A673 (cell line): ENCODE measurements at regions not wholly inside any gene's neighbourhood (a gene's known extent, or its start where the extent isn't known, plus 50 kb on each side); places are given as distances from the start of the nearest gene placed in this dataset.

Experiments used
- BruUV-seq: library from RNA; stranded (reverse); fragments of 400-500 nt; replicated peaks from 2 replicates; lab custom pipeline; 2021; lab: Mats Ljungman, UMichigan
- CTCF ChIA-PET: fragments of 300-600 bp; sonication (Branson Sonifier 250); formaldehyde crosslinking; loops from one replicate; lab custom pipeline; 2022; ENCODE audit warnings: antibody characterized with exemption; lab: Charles Lee
- POLR2A ChIA-PET: fragments of 300-600 bp; sonication (Branson Sonifier 250); formaldehyde crosslinking; loops from one replicate; lab custom pipeline; 2022; ENCODE audit warnings: antibody characterized with exemption; ENCODE audit not compliant: low non-redundant PET; lab: Charles Lee
- DNase-seq: peaks from one replicate; pipeline ENCODE4 v3.0.0-alpha.2; 2015; ENCODE audit warnings: low spot score
- H3K27ac ChIP-seq: fragments of 200-600 bp; sonication (generic); 2 replicates; pipeline ENCODE4 v1.5.1; 2016; ENCODE audit warnings: mixed run types, low read depth, mild to moderate bottlenecking, mixed read lengths, antibody characterized with exemption, low read length; ENCODE audit not compliant: poor library complexity, severe bottlenecking
- H3K27me3 ChIP-seq: fragments of 200-600 bp; sonication (generic); replicated peaks from 2 replicates; pipeline ENCODE4 v1.6.1; 2017; ENCODE audit warnings: mixed run types, low read depth, mild to moderate bottlenecking, mixed read lengths, antibody characterized with exemption, low read length; ENCODE audit not compliant: insufficient read depth, poor library complexity
- H3K36me3 ChIP-seq: fragments of 200-600 bp; sonication (generic); 2 replicates; pipeline ENCODE4 v1.6.1; 2016; ENCODE audit warnings: mixed run types, mild to moderate bottlenecking, mixed read lengths, antibody characterized with exemption, low read length; ENCODE audit not compliant: insufficient read depth, poor library complexity, severe bottlenecking
- H3K4me1 ChIP-seq: fragments of 200-600 bp; sonication (generic); 2 replicates; pipeline ENCODE4 v1.6.1; 2017; ENCODE audit warnings: mixed run types, mild to moderate bottlenecking, mixed read lengths, antibody characterized with exemption, low read length; ENCODE audit not compliant: insufficient read depth, poor library complexity, severe bottlenecking
- H3K4me3 ChIP-seq: fragments of 200-600 bp; sonication (generic); 2 replicates; pipeline ENCODE4 v1.5.1; 2016; ENCODE audit warnings: low read depth, mixed run types, mild to moderate bottlenecking, mixed read lengths, low read length; ENCODE audit not compliant: poor library complexity, severe bottlenecking
- H3K9me3 ChIP-seq: fragments of 200-600 bp; sonication (generic); 2 replicates; pipeline ENCODE4 v1.6.1; 2016; ENCODE audit warnings: mixed run types, low read depth, mild to moderate bottlenecking, mixed read lengths, antibody characterized with exemption, low read length; ENCODE audit not compliant: poor library complexity, severe bottlenecking
- EZH2 ChIP-seq: fragments of 200-600 bp; sonication (generic); IDR thresholded peaks from 2 replicates; pipeline ENCODE4 v1.6.1; 2017; ENCODE audit warnings: borderline replicate concordance, low read depth, mild to moderate bottlenecking, mixed read lengths, antibody characterized with exemption, low read length; ENCODE audit not compliant: poor library complexity, severe bottlenecking
- intact Hi-C: fragments of 100-400 bp; cut with micrococcal nuclease; formaldehyde crosslinking; loops from one replicate; pipeline ENCODE4 v1.10.0; 2022; ENCODE audit not compliant: unreplicated experiment
- TF ChIP-seq, protein P1 (sequence below): fragments of 300-800, 200-600 bp; sonication (generic); conservative IDR thresholded peaks from 2 replicates; pipeline ENCODE4 v1.5.1; 2017; ENCODE audit warnings: low read depth, mild to moderate bottlenecking, antibody characterized with exemption, low read length, moderate library complexity, mixed read lengths

GRCh38 chr10:128557149-128557710, 431.0 kb upstream of the MKI67 start:
- H3K36me3 ChIP-seq = no peaks in the 10 kb centered on the region
- CTCF ChIA-PET = no interaction called here
- no peak overlapping the region for H3K27ac ChIP-seq
- TF ChIP-seq EZH2 = no peak
- TF ChIP-seq, protein P1, sequence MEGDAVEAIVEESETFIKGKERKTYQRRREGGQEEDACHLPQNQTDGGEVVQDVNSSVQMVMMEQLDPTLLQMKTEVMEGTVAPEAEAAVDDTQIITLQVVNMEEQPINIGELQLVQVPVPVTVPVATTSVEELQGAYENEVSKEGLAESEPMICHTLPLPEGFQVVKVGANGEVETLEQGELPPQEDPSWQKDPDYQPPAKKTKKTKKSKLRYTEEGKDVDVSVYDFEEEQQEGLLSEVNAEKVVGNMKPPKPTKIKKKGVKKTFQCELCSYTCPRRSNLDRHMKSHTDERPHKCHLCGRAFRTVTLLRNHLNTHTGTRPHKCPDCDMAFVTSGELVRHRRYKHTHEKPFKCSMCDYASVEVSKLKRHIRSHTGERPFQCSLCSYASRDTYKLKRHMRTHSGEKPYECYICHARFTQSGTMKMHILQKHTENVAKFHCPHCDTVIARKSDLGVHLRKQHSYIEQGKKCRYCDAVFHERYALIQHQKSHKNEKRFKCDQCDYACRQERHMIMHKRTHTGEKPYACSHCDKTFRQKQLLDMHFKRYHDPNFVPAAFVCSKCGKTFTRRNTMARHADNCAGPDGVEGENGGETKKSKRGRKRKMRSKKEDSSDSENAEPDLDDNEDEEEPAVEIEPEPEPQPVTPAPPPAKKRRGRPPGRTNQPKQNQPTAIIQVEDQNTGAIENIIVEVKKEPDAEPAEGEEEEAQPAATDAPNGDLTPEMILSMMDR = no peak
- H3K9me3 ChIP-seq = peaks cover 3% of the 10 kb centered on the region
- POLR2A ChIA-PET = no interaction called here
- H3K27me3 ChIP-seq = peaks cover 26% of the 10 kb centered on the region
- no TSS peak for BruUV-seq
- no peak overlapping the region for H3K4me3 ChIP-seq
- intact Hi-C loops = no loop called here
- no peaks in the 10 kb centered on the region for H3K4me1 ChIP-seq
- DNase-seq = no peak

- no peak overlapping the region for H3K4me3 ChIP-seq
- no peaks in the 10 kb centered on the region for H3K36me3 ChIP-seq
- no peak overlapping the region for H3K27ac ChIP-seq
- intact Hi-C loops = no loop called here
- CTCF ChIA-PET = no interaction called here
- peaks cover 6% of the 10 kb centered on the region for H3K9me3 ChIP-seq
- BruUV-seq = no TSS peak
- no peak for DNase-seq
- H3K27me3 ChIP-seq = peaks cover 19% of the 10 kb centered on the region
- no peaks in the 10 kb centered on the region for H3K4me1 ChIP-seq
- POLR2A ChIA-PET = no interaction called here
- TF ChIP-seq, protein P1 = no peak
- TF ChIP-seq EZH2 = no peak
These were observed 434.2 kb upstream of the MKI67 start for GRCh38 chr10:128560406-128560805.

DNA sequence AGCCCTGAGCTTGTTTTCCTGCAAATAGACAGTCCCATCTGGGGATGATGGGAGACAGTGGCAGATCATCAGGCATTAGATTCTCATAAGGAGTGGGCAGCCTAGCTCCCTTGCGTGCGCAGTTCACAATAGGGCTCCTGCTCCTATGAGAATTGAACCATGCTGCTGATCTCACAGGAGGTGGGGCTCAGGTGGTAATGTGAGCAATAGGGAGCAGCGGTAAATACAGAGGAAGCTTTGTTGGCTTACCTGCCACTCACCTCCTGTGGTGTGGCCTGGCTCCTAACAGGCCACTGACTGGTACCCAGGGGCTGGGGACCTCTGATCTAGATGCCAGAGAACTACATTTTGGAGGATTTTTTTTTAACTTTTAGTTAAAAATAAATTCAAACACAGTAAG, 434.8 kb upstream of the MKI67 start:
- Histone ChIP-seq H3K27me3 (peaks cover 14% of the 10 kb centered on the region), H3K4me3 (no peak overlapping the region), H3K27ac (no peak overlapping the region), H3K9me3 (peaks cover 6% of the 10 kb centered on the region), H3K4me1 (no peaks in the 10 kb centered on the region), H3K36me3 (no peaks in the 10 kb centered on the region)
- ChIA-PET CTCF (no interaction called here), POLR2A (no interaction called here)
- TF ChIP-seq, protein P1 = no peak
- TF ChIP-seq EZH2 = no peak
- DNase-seq = no peak
- intact Hi-C loops = no loop called here
- BruUV-seq = no TSS peak
